CD14-positive monocyte (primary cell): ENCODE measurements at regions not wholly inside any gene's neighbourhood (a gene's known extent, or its start where the extent isn't known, plus 50 kb on each side); places are given as distances from the start of the nearest gene placed in this dataset.

Source experiments
- DNase-seq, 3 donors: peaks; one replicate each; pipeline ENCODE4 v3.0.0-alpha.2; 2011 to 2022
- H2AFZ ChIP-seq: 2 replicates; pipeline ENCODE4 v1.6.0; 2012; ENCODE audit warnings: mild to moderate bottlenecking, low read depth, low read length, inconsistent platforms; ENCODE audit not compliant: insufficient read depth, poor library complexity, severe bottlenecking
- H3K27ac ChIP-seq, 2 donors: 1 replicate in 1 of 2; 2 replicates in 1 of 2; pipeline ENCODE4 v1.5.1; 2012 to 2013; ENCODE audit warnings: low read length in 2 of 2, control low read depth in 1 of 2, inconsistent platforms in 1 of 2, low read depth in 1 of 2, mild to moderate bottlenecking in 1 of 2
- H3K27me3 ChIP-seq, 2 donors: one replicate each; pipeline versions ENCODE4 v1.6.0 to v1.6.1; 2011 to 2013; ENCODE audit warnings: low read length in 2 of 2; ENCODE audit not compliant: control insufficient read depth in 2 of 2, insufficient read depth in 2 of 2
- H3K36me3 ChIP-seq, 2 donors: replicated peaks in 1 of 2; 1 replicate in 1 of 2; 2 replicates in 1 of 2; pipeline versions ENCODE4 v1.5.1 to v1.6.1; 2012 to 2013; ENCODE audit warnings: low read length in 2 of 2, control low read depth in 1 of 2, inconsistent platforms in 1 of 2, mild to moderate bottlenecking in 1 of 2; ENCODE audit not compliant: insufficient read depth in 2 of 2, control insufficient read depth in 1 of 2
- H3K4me1 ChIP-seq, 2 donors: 1 replicate in 1 of 2; 2 replicates in 1 of 2; pipeline versions ENCODE4 v1.5.1 to v1.6.1; 2012 to 2013; ENCODE audit warnings: low read length in 2 of 2, control low read depth in 1 of 2, inconsistent platforms in 1 of 2, mild to moderate bottlenecking in 1 of 2, moderate library complexity in 1 of 2; ENCODE audit not compliant: insufficient read depth in 2 of 2, control insufficient read depth in 1 of 2
- H3K4me2 ChIP-seq: replicated peaks from 2 replicates; pipeline ENCODE3; 2012; ENCODE audit warnings: low read length, moderate library complexity, mild to moderate bottlenecking; ENCODE audit not compliant: poor library complexity, severe bottlenecking; ENCODE audit errors: extremely low read depth
- H3K4me3 ChIP-seq, 3 experiments: fragments of 200-600 bp in 1 of 3; sonication (generic) in 1 of 3; replicated peaks in 1 of 3; 1 replicate in 2 of 3; 2 replicates in 1 of 3; pipeline ENCODE4 v1.5.1; 2011 to 2013; ENCODE audit warnings: low read length in 3 of 3, mild to moderate bottlenecking in 3 of 3, control low read depth in 2 of 3, low read depth in 2 of 3, inconsistent platforms in 1 of 3, moderate library complexity in 1 of 3
- H3K79me2 ChIP-seq: 2 replicates; pipeline ENCODE4 v1.6.0; 2012; ENCODE audit warnings: mild to moderate bottlenecking, control low read depth, inconsistent platforms, low read length, moderate library complexity; ENCODE audit not compliant: insufficient read depth
- H3K9ac ChIP-seq: 2 replicates; pipeline ENCODE4 v1.6.0; 2017; ENCODE audit warnings: low read length, mild to moderate bottlenecking; ENCODE audit not compliant: insufficient read depth, poor library complexity, severe bottlenecking
- H3K9me3 ChIP-seq, 2 donors: replicated peaks in 1 of 2; 1 replicate in 1 of 2; 2 replicates in 1 of 2; pipeline versions ENCODE4 v1.5.1 to v1.6.1; 2012 to 2013; ENCODE audit warnings: low read length in 2 of 2, control low read depth in 1 of 2; ENCODE audit not compliant: control insufficient read depth in 1 of 2, insufficient read depth in 1 of 2
- H4K20me1 ChIP-seq: 2 replicates; pipeline ENCODE4 v1.6.0; 2012; ENCODE audit warnings: mild to moderate bottlenecking, low read length, control low read depth, moderate library complexity; ENCODE audit not compliant: insufficient read depth
- H3K27ac Mint-ChIP-seq, 7 donors: one replicate each; pipeline ENCODE4 v1.8.0; 2020; ENCODE audit warnings: mild to moderate bottlenecking in 7 of 7, mixed read lengths in 7 of 7, moderate library complexity in 6 of 7, inconsistent platforms in 2 of 7
- H3K27me3 Mint-ChIP-seq, 3 donors: one replicate each; pipeline ENCODE4 v1.8.0; 2021 to 2022; ENCODE audit warnings: low read depth in 3 of 3, mild to moderate bottlenecking in 3 of 3, mixed read lengths in 3 of 3, moderate library complexity in 3 of 3, inconsistent platforms in 1 of 3
- H3K36me3 Mint-ChIP-seq, 2 donors: one replicate each; pipeline ENCODE4 v1.8.0; 2020; ENCODE audit warnings: mixed read lengths in 2 of 2, inconsistent platforms in 1 of 2, mild to moderate bottlenecking in 1 of 2
- H3K4me1 Mint-ChIP-seq: one replicate; pipeline ENCODE4 v1.8.0; 2020; ENCODE audit warnings: mild to moderate bottlenecking, mixed read lengths
- H3K4me3 Mint-ChIP-seq, 2 donors: one replicate each; pipeline ENCODE4 v1.8.0; 2020; ENCODE audit warnings: mild to moderate bottlenecking in 2 of 2, mixed read lengths in 2 of 2, moderate library complexity in 1 of 2
- H3K9me3 Mint-ChIP-seq, 7 donors: one replicate each; pipeline ENCODE4 v1.8.0; 2020 to 2022; ENCODE audit warnings: mixed read lengths in 7 of 7, mild to moderate bottlenecking in 6 of 7, moderate library complexity in 6 of 7, inconsistent platforms in 2 of 7
- CTCF ChIP-seq: fragments of 200-600 bp; IDR thresholded peaks from one replicate; pipeline ENCODE4 v1.8.0; 2022; ENCODE audit warnings: antibody characterized with exemption, mild to moderate bottlenecking
- whole genome bisulfite sequencing: methylation state at CpG from one replicate; pipeline ENCODE4 v1.1.5; 2013; ENCODE audit warnings: missing lambda C conversion rate; ENCODE audit not compliant: insufficient coverage; 5-methylcytosine and 5-hydroxymethylcytosine counted together
- intact Hi-C, 2 donors: fragments of 100-400 bp; cut with micrococcal nuclease; formaldehyde crosslinking; loops; one replicate each; pipeline versions ENCODE4 v1.15.0 to v1.15.1; 2023

GRCh38 chr4:59068722-59069418, 1958.7 kb upstream of the IGFBP7 start:
- 71% methylated on average over 5 of the region's 7 CpGs for WGBS

DNA sequence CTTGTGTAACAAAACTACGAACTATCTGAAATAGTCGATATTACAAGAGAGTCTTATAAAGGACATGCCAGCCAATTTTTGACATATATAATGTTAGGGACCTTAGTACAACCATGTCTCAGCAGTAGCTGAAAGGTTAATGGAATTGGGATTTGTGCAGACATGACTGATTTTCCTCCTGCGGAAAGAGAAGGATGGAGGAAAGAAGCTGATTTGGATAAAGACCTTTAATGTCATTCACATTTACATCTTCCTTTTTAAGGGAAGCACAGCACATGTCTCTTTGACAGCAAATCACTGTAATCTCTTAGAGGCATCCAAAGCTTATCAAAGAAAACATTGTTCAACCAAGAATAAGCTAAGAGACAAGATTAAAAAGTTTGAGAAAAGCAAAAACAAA, 1976.2 kb upstream of the IGFBP7 start:
- no peak for TF ChIP-seq CTCF

More at GRCh38 chr4:59068722-59069418, 1958.7 kb upstream of the IGFBP7 start:
- Mint-ChIP-seq H3K27ac (no peak overlapping the region), H3K4me1 (no peaks in the 10 kb centered on the region), H3K4me3 (no peak overlapping the region), H3K27me3 (no peaks in the 10 kb centered on the region), H3K9me3 (peaks cover 0 to 2% (median 0%) of the 10 kb centered on the region in 7 donors), H3K36me3 (no peaks in the 10 kb centered on the region)
- TF ChIP-seq CTCF, result no peak
- Histone ChIP-seq H4K20me1 (no peaks in the 10 kb centered on the region), H3K4me1 (no peaks in the 10 kb centered on the region), H3K79me2 (no peaks in the 10 kb centered on the region), H3K4me3 (no peak overlapping the region), H3K27ac (no peak overlapping the region), H2AFZ (no peak overlapping the region), H3K27me3 (no peaks in the 10 kb centered on the region), H3K9me3 (peaks cover 0 to 5% of the 10 kb centered on the region in 2 donors), H3K4me2 (no peak overlapping the region), H3K9ac (no peak overlapping the region), H3K36me3 (no peaks in the 10 kb centered on the region)
- intact Hi-C loops, result no loop called here
- DNase-seq, result no peak

More for the DNA sequence above, 1976.2 kb upstream of the IGFBP7 start:
- Histone ChIP-seq H3K79me2 (no peaks in the 10 kb centered on the region), H3K4me3 (no peak overlapping the region), H4K20me1 (no peaks in the 10 kb centered on the region), H2AFZ (no peak overlapping the region), H3K4me1 (no peaks in the 10 kb centered on the region), H3K27ac (no peak overlapping the region), H3K27me3 (no peaks in the 10 kb centered on the region), H3K9ac (no peak overlapping the region), H3K4me2 (no peak overlapping the region), H3K36me3 (no peaks in the 10 kb centered on the region), H3K9me3 (no peaks in the 10 kb centered on the region)
- no CpG with 5 or more reads among the region's 3 CpGs for WGBS
- H3K4me3 Mint-ChIP-seq, result no peak overlapping the region
- H3K4me1 Mint-ChIP-seq, result no peaks in the 10 kb centered on the region
- DNase-seq, result no peak
- no peak overlapping the region for H3K27ac Mint-ChIP-seq
- no peaks in the 10 kb centered on the region for H3K36me3 Mint-ChIP-seq
- intact Hi-C loops, result no loop called here
- peaks cover 0 to 3% (median 2%) of the 10 kb centered on the region in 7 donors for H3K9me3 Mint-ChIP-seq
- H3K27me3 Mint-ChIP-seq, result peaks cover 0 to 3% (median 0%) of the 10 kb centered on the region in 3 donors
